Stimulated activated CD8-positive, alpha-beta memory T cell treated with anti-CD3 and anti-CD28 coated beads, Interleukin-7, amount 100 ng/mL, for 48 hours (primary cell): ENCODE measurements at regions not wholly inside any gene's neighbourhood (a gene's known extent, or its start where the extent isn't known, plus 50 kb on each side); places are given as distances from the start of the nearest gene placed in this dataset.
"Not testable (repeated sequence)": the region's sequence is repeated elsewhere in the genome, so short reads cannot be mapped to it uniquely, and the experiment has no call there.

ENCODE experiments used
- DNase-seq, 2 donors: peaks; one replicate each; pipeline ENCODE4 v3.0.0-alpha.2; 2020; ENCODE audit warnings: low read depth in 1 of 2; ENCODE audit errors: extremely low read depth in 1 of 2

DNA sequence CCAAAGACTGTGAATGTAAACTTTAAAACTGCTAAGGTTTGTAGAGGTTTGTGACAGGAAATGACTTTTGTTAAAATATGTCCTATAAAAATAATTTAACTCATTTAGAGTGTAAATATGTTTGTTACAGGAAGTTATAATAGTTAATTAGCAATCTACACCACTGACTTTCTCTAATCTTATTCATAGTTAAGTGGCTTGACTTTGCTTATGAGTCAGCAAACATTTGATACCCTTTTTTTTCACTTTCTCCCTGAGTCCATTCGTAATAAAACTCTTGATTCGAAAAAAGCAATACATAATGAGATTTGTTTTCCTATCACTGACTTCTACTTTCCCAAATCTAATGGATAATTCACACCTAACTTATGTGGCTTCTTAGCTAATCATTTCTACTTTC, 317.7 kb upstream of the SEMA3C start:
- DNase-seq: no peak

DNA sequence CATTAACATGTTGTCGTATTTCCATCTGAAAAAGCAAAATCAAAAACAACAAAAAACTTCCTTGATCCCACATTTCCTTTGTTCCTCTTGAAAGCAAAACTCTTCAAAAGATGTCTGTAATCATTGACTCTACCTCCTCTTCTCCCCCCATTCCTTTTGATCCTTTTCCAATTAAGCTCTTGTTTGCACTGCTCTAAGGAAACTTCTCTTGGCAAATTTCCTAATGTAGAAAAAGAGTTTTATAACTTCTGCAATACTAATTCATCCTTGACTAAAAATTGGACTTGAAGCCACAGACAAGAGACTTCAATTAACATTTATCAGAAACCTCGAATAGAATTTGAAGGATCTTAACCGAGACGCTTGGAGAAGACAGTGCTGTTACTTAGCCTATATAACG, 317.1 kb upstream of the SEMA3C start:
- DNase-seq: no peak

DNA sequence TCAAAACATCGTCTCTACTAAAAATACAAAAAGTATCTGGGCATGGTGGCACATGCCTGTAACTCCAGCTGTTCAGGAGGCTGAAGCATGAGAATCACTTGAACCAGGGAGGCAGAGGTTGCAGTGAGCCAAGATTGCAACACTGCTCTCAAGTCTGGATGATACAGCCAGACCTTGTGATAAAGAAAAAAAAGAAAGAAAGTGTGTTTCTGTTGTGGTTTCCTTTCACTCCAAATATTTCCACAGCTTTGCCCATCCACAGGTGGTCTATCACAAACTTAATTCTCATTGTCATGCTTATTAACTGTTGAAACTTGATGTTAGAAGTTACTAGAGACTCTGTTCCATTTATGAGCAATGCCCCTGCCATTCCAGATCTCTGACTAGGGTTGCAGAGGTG, 316.0 kb upstream of the SEMA3C start:
- no peak for DNase-seq

DNA sequence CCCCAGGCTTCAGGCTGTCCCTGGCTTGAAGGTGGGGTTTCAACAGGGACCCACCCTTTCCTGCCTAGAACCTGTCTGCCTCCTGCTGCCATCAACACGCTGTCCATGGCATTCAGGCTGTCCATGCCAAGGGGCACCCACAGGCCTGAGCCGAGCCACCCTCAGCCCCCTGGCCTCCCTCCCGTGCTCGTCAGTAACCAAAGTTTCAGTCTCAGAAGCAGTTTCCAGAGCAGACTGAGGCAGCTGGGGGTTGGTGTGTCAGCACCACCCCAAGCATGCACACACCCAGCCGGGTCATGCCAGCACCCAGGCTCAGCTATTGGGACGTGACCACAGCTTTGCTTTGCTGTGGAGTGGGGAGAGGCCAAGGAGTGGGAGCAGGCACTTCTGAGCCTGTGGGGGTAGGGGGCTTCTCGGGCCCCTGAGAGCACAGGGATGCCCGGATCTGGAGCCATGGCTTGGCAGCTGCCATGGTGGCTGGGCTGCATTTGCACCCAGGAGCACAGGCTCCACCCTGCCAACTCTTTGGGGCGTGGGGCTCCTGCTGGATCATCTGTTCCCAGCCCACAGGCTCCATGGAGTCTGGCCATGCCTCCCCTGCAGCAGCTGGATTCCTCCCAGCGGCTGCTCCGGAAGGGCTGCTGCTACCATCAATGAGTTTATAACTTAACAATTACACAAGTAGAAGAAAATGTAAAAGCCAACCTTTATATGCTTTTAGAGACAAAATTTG, 314.5 kb upstream of the SEMA3C start:
- no peak for DNase-seq

DNA sequence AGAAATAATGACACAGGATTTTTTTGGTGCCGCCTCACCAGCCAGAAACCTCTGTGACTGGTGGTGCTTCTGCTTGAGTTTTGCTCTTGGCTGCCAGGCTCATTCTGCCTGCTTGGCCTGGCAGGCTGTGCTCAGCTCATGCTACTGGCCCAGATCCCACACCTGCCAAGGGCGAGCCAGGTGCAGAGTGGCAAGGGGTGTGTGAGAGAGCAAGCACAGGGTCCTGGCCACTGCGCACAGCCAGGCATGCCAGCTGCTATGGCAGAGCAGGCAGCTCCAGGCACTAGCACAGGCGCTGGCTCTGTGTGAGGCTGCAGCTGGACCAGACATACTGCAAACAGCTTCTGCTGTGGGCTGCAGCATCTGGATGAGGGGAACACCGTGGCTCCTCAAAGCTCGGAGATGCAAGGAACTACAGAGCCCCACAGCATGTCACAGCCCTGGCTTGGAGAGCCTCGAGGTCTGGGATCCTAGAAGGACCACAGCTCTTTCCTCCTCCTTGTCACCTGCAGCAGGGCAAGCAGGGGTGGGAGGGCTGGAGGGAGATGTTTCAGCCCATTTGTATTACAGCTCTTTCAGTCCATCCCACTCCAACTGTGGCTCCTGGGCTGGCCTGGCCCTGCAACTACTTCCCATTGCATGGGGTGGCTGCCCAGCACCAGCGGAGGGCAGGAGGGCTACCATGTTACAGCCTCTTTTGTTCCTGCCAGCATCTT, 313.4 kb upstream of the SEMA3C start:
- DNase-seq: no peak

DNA sequence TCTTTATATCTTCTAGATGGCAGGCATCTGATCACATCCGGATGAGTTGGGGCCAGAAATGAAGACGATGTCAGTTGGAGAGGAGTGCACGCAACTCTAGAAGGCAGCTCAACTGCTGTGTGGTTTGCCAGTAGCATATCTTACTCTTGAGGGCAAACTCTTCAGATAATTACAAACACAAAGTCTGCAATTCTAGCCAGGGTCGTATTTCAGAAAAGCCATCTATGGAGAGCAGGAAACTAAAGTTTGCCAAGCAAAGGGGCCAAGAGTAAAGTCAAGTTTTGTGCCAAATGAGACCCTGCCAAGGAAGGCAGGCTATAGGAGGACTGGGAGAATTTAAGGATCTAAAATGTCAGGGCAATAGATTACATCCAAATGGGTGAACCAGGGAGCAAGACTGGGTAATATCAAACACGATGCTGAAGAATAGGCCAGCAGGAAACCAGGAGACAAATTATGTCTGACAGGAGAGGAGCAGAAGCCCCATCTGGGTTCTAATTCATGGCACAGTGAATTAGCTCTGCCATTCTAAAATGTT, 312.5 kb upstream of the SEMA3C start:
- DNase-seq: no peak

DNA sequence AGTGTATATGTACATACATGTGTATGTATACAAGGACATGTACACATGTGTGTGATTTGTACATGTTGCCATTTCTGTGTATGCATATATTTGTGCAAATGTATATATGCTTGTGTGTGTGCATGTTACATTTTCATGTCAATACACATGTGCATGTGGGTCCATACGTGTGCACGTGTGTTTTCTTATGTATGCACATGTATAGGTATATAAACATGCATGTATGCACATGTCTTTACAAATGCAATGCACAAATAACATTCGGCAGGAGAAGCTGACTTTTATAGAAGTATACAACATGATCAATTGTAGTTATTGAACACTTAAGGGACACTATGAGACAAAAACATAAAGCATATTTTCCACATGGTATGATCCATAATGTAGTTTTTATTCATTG, 307.4 kb upstream of the SEMA3C start:
- DNase-seq: no peak

DNA sequence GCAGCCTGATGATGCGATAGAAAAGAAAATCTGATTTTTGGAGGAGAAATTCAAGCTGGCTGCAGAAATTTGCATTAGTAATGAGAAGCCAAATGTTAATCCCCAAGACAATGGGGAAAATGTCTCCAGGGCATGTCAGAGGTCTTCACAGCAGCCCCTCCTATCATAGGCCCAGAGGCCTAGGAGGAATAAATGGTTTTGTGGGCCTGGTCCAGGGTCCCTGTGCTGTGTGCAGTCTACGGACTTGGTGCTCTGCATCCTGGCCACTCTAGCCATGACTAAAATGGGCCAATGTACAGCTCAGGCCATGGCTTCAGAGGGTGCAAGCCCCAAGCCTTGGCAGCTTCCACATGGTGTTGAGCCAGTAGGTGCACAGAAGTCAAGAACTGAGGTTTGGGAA, 303.8 kb upstream of the SEMA3C start:
- not testable (repeated sequence) for DNase-seq

DNA sequence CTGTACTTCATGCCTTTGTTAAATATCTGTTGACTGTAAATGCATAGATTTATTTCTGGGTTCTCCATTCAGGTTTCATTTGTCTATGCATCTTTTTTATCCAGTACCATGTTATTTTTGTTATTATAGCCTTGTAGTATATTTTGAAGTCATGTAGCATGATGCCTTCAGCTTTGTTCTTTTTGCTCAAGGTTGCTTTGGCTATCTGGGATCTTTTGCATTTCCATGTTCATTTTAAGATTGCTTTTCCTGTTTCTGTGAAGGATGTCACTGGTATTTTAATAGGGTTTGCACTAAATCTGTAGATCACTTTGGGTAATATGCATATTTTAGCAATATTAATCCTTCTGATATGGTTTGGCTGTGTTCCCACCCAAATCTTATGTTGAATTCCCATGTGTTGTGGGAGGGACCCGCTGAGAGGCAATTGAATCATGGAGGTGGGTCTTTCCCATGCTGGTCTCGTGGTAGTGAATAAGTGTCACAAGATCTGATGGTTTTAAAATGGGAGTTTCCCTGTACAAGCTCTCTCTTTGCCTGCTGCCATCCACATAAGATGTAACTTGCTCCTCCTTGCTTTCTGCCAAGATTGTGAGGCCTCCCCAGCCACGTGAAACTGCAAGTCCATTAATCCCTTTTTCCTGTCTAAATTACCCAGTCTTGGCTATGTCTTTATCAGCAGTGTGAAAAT, 302.8 kb upstream of the SEMA3C start:
- DNase-seq: no peak

DNA sequence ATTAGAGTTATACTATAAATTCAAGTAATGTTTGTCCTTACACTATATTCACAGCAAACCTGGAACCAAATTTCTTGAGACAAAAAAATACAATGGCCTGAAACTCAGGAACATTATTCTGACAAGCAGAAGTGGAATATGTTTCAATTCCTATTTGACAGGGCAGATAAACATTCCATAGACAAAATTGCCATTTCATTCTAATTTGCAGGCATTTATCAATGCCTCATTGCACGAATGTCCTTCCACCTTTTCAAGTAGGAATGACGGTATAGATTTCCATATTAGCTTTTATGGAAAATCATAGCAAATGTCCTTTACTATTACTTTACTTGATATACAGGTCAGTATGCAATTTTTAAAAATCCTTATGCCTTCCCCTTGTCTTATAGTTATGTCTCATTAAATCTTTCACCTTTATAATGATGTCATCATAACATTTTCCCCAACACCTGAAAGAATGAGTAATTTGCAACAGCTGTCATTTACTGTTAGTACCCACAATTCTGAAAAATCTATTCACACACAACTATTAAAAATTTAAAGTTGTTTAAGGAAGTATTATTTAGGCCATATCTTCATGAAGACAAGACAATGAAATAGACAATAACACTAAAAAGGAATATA, 299.7 kb upstream of the SEMA3C start:
- no peak for DNase-seq

DNA sequence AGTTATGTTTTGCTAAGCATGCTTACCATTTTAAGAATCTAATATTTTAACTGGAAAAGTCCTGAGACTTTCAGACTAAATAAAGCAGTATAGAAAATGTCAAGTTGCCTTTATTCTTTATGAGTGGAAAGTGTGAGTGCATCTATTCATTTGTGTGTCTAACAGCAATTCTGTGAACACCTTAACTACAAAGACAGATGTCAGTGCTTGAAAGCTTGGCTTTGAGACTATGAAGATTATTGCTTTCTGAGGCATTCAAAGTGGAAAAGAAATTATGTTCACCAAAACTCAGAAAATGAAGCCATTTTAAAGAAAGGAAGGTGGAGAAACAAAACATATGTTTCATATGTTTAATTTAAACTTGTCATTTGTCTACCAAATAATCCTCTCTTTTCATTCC, 294.5 kb upstream of the SEMA3C start:
- DNase-seq: no peak

DNA sequence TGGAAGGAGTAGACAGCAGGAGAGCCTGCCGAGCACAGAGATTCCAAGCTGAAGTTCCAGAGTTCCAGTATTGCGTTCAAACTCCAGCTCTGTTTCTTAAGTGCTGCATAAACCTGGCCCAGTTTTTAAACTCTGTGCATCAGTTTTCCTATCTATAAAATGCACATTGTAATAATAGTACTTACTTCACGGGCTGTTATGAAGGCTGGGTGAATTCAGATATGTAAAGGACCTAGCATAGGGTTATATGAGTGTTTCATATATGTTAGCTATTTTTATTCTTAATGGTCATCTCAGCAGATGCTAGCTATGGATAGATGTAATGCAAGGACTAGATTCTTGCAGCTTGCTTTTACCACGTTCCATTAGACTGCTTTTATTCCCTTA, 293.1 kb upstream of the SEMA3C start:
- DNase-seq: no peak

DNA sequence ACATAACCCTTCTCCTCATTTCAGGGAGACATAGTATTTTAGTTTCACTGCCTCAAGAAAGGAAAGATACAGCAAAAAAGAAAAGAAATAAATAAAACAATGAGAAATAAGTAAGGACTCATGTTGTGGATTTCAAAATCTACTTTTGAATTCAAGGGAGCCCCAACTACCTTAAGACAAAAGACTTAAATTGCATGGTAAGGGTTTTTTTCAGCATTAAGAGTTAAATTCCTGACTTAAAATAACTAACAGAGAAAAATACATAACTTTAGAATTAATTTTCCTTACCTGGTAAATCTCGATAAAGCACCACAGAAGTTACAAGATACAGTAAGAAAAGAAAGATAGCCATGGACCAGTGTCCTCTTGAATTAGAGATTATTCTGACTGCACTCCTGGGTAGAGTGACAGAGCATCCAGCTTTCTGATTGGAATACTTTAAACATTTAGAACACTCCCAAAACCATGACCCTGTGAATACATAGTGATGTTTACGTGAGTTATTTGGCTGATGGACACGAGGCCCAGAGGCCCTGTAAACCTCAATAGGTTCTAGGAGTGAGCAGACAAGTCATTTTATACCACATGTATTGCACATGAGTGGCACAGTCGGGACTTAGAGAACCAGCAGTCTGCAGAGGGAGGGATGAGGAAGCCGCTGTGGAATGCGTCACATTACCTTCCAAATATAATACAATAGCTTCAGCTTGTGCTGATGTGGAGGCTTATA, 292.5 kb upstream of the SEMA3C start:
- DNase-seq: no peak

DNA sequence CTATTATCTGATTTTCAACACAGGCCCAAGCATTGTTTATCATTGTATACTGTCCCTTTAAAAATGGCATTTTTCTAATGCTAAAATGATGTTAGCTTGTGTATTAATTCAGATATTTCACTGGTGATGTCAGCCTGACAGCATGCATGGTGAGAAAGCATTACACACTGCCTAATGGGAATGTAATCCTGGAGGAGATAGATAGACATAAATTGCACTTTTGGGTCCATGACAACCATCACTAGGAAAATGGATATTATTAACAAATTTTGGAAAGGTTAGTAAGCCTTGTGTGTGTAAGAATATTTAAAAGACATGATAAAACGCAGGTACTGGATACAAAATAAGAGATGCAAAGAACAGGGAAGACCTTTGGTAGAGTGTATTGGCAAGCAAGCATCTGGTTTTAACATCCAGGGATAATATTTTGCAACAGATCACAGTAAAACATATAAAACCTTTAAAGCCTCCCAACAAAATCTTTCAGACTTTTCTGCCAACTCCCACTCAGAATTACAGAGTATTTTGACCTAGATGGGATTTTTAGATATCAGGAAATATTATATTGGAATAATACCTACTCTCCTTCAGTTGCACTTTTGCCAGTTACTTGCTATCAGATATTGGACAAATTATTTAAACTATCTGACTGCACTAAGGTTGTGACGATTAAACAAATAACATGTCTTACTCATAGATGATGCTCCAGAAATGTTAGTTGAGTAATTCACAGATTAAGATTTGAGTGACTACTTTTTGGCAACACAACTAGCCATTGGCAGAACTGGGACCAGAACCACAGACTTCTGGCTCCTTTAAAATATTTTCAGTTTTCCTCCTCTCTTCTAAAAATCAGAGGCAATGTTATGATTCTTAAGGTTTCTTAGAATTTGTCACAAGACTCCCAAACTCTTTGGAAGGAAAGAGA, 291.6 kb upstream of the SEMA3C start:
- DNase-seq: no peak

DNA sequence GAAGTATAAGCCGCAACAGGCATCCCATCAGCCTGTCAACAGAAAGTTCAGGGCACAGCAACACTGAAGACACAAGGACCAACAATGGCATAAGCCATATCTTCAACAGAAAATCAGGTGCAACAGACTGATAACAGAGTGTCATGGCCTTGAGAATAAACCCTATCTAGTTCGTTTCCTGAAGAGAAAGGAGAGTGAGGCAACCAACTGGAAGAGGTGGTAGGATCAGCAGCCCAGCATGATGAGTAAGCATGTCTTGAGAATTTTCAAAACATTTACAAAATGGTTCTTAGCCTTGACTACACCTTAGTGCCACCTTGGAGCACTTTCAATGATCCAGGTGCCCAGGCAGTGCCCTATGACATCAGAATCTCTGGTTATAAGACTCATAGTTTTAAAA, 290.2 kb upstream of the SEMA3C start:
- no peak for DNase-seq

DNA sequence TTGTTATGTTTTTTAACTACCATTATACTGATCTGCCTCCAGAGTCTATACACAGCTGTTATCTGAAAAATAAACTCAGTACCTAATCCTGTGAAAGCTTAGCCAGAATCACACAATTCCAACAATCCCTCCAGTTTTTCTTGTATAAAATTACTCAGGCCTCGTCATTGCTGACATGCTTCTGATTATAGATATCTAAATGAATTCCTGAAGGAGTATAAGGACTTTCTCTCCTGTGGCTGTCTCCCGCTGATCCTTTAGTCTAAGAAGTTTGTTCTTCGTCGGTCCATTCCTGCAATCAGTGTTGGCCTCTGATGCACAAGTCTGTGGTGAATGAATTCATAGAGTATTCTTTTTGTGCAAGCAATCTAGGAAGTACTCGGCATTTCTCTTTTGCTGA, 288.9 kb upstream of the SEMA3C start:
- DNase-seq: no peak

DNA sequence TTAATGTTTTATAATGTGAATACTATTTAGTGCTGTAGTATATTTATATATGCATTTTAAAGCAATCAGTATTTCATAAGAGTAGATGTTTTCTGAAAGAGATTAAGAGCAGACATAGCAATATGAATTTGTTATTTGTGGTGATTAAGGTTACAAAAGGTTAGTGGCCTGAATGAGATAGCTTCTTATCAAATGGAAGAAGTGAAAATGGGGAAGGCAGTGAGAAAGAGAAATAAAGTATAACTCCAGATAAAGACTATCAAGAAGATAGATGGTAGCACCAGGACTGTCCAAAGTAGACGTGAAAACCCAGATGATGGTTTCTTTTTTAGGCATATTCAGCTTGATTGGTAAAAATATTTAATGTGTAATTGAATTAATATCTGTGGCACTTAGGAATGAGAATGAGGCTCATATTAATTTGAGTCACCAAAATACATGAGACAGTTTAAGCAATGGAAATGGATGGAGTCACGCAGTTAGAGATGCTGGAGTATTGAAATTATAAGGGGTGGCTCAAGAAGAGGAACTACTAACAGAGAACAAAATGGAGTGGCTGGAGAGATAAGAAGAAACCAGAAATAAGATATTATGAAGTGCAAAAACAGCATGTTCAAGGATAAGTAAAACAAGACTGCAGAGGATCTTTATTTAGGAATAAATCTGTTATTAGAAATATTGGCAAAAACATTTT, 288.0 kb upstream of the SEMA3C start:
- DNase-seq: no peak

DNA sequence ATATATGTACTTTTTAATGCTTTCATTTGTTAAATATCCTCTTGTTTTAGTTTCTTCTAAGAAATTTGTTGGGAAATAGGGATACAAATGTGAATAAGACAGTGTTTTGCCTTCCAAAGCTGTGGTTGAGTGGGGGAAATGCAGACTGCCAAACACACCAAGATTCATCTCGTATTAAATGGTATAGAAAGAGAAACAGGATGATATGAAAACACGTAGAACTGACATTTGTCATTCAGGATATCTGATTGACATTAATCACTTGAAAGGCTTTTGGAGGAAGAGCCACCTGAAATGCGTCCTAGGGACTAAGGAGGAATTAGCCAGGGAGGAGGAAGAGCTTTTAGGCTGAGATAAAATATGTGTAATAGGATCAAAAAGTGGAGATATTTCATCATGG, 287.4 kb upstream of the SEMA3C start:
- DNase-seq: no peak

DNA sequence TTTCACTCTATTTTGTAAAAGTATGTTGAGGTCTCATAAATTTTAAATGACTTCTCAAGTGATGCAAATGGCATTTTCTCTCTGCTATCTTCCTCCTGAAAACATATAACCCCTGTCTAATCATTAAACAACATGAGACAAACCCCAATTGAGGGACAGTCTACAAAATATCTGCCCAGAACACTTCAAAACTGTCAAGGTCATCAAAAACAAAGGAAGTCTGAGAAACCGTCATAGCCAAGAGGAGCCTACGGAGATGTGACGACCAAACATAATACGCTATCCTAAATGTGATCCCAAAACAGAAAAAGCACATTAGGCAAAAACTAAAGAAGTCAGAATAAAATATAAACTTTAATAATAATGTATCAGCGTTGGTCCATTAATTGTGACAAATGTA, 282.3 kb upstream of the SEMA3C start:
- no peak for DNase-seq
